ENCODE measurements at regions not wholly inside any gene's neighbourhood (a gene's known extent, or its start where the extent isn't known, plus 50 kb on each side); places are given as distances from the start of the nearest gene placed in this dataset.
"Not testable (repeated sequence)": the region's sequence is repeated elsewhere in the genome, so short reads cannot be mapped to it uniquely, and the experiment has no call there.

GRCh38 chr13:54267253-54267668 is 1238.6 kb downstream of the OLFM4 start:
- H3K4ac ChIP-seq (replicated peaks; ENCODE audit: insufficient read length, low read depth, low read length); H2BK15ac ChIP-seq (ENCODE audit: low read length); H2AFZ ChIP-seq (ENCODE audit: low read length); H4K8ac ChIP-seq (ENCODE audit: extremely low read depth, insufficient read depth, low read length); H3K14ac ChIP-seq (ENCODE audit: insufficient read length); CTCF ChIA-PET (ENCODE audit: partially characterized antibody); H3K4me1 ChIP-seq (replicated peaks in 1 of 4; ENCODE audit: control insufficient read depth in 3 of 4, insufficient read depth in 4 of 4, low read length in 3 of 4); H4K91ac ChIP-seq (replicated peaks; ENCODE audit: insufficient read length, low read length); H3K27me3 ChIP-seq (replicated peaks in 1 of 4; ENCODE audit: control insufficient read depth in 3 of 4, extremely low read depth in 1 of 4, insufficient read depth in 3 of 4, low read length in 3 of 4); H4K5ac ChIP-seq (ENCODE audit: insufficient read length, low read depth, low read length); H2BK20ac ChIP-seq (ENCODE audit: low read length); H3K9me3 ChIP-seq (ENCODE audit: insufficient read depth in 2 of 2, low read depth in 1 of 2, low read length in 1 of 2); H2BK120ac ChIP-seq (replicated peaks; ENCODE audit: low read depth, low read length); FAIRE-seq; H3K79me1 ChIP-seq (ENCODE audit: low read depth, low read length); H2BK12ac ChIP-seq (ENCODE audit: low read depth, low read length); H3K56ac ChIP-seq (replicated peaks; ENCODE audit: insufficient read length, low read depth, low read length); H2AK5ac ChIP-seq (ENCODE audit: low read depth, low read length); H3K9ac ChIP-seq (replicated peaks in 1 of 4; ENCODE audit: extremely low read depth in 1 of 4, low read depth in 3 of 4, low read length in 3 of 4); H3K23ac ChIP-seq (ENCODE audit: insufficient read length); H4K20me1 ChIP-seq (replicated peaks in 1 of 2; ENCODE audit: control insufficient read depth in 1 of 2, insufficient read depth in 2 of 2, low read length in 2 of 2); H3K23me2 ChIP-seq (ENCODE audit: low read depth, low read length): not testable (repeated sequence)
- Histone ChIP-seq H3K18ac (ENCODE audit: extremely low read depth, low read length) (0 out of 2 replicates have a peak overlapping the region, but pooled peaks have one; percentile 26), H3K79me2 (ENCODE audit: control insufficient read depth in 1 of 2, insufficient read depth in 2 of 2, low read length in 2 of 2) (peaks cover 11 to 30% of the 10 kb centered on the region in 2 experiments; a peak in 3 of 4 replicates), H3K4me2 (ENCODE audit: insufficient read depth in 1 of 2, low read depth in 2 of 2, low read length in 2 of 2) (peak overlapping the region in 1 of 2 experiments; percentile 70; a peak in 2 of 4 replicates), H3K4me3 (ENCODE audit: extremely low read depth in 1 of 4, insufficient read depth in 2 of 4, low read depth in 3 of 4, low read length in 4 of 4) (peak overlapping the region in 1 of 4 experiments; percentile 8; a peak in 1 of 8 replicates), H2BK5ac (ENCODE audit: low read depth, low read length) (peak overlapping the region; percentile 85; the same call in 1 of the 2 replicates), H3K27ac (ENCODE audit: low read depth, low read length) (peak overlapping the region; percentile 57; the same call in 1 of the 2 replicates), H3K36me3 (ENCODE audit: control insufficient read depth in 2 of 4, insufficient read depth in 4 of 4, low read length in 3 of 4) (peaks cover 0 to 17% (median 0%) of the 10 kb centered on the region in 4 experiments; a peak in 1 of 8 replicates)
- WGBS, 2 experiments (ENCODE audit: extremely low coverage in 1 of 2, insufficient coverage in 1 of 2, insufficient read length in 1 of 2, insufficient replicate concordance in 2 of 2, low coverage in 1 of 2, low lambda C conversion rate in 2 of 2, missing lambda C conversion rate in 1 of 2), result 16% methylated on average over 6 of the region's 6 CpGs; no CpG with 5 or more reads in 1 of the 2 experiments
- peak; percentile 59 to 61 for DNase-seq (ENCODE audit: low read depth in 1 of 2, low spot score in 2 of 2)
- peak; percentile 43 for TF ChIP-seq E2F6 (IDR thresholded peaks at IDR 0.05)
- TF ChIP-seq POLR2A (IDR thresholded peaks at IDR 0.05; ENCODE audit: control extremely low read depth in 1 of 2, low read depth in 2 of 2, low read length in 2 of 2), result peak; percentile 18 to 29; a peak in 2 of 3 replicates
- TF ChIP-seq SRF (IDR thresholded peaks at IDR 0.05; ENCODE audit: low read depth, low read length), result peak; percentile 45; the same call in 1 of the 2 replicates
- peak in 1 of 2 experiments; percentile 1; a peak in 1 of 4 replicates for TF ChIP-seq RAD21 (IDR thresholded peaks at IDR 0.05 in 1 of 2, conservative IDR thresholded peaks at IDR 0.05 in 1 of 2; ENCODE audit: low read depth in 2 of 2, low read length in 2 of 2)
- TF ChIP-seq NANOG (IDR thresholded peaks at IDR 0.05; ENCODE audit: insufficient read depth, low read depth, low read length, poor library complexity, severe bottlenecking), result peak; percentile 54
- POLR2A ChIA-PET (ENCODE audit: partially characterized antibody), result interaction anchor here (1.2 to 1.8 kb wide), 2 partner anchors 18 to 32 kb away, joined by 3 to 4 read pairs; no protein-coding TSS in a partner anchor

Measured in H1 (cell line).